ENCODE measurements at regions not wholly inside any gene's neighbourhood (a gene's known extent, or its start where the extent isn't known, plus 50 kb on each side); places are given as distances from the start of the nearest gene placed in this dataset.

DNA sequence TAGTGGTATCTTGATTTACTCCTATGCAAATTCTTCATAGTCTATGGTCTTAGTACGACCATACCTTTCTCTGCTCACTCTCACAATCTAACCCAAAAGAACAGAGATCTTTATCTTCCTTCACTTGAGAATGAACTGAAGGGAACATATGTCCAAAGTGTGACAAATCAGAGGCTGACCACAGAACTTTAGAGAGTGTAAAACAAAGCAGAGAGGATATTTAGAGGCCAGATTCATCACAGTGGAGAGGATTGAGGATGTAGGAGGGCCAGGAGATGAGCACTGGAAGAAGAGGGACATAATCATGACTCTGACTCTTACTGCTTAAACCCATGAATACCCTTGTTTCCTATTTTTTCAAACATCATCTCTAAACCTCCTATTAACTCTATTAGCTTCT is 935.3 kb upstream of the PHF14 start:
- no peaks in the 10 kb centered on the region for H3K79me2 ChIP-seq (ENCODE audit: low read depth)
- H3K36me3 Mint-ChIP-seq = no peaks in the 10 kb centered on the region
- DNase-seq (ENCODE audit: low spot score) = no peak
- H3K9me3 ChIP-seq (ENCODE audit: low read depth) = no peaks in the 10 kb centered on the region
- H3K9ac ChIP-seq = no peak overlapping the region
- H3K36me3 ChIP-seq = no peaks in the 10 kb centered on the region
- no peaks in the 10 kb centered on the region for H3K4me1 Mint-ChIP-seq
- no peaks in the 10 kb centered on the region for H3K27me3 Mint-ChIP-seq (ENCODE audit: insufficient read depth, low read depth)
- H3K27ac Mint-ChIP-seq = no peak overlapping the region
- H3K27ac ChIP-seq = no peak overlapping the region
- no peak overlapping the region for H3K4me3 ChIP-seq
- no peak overlapping the region for H3K4me2 ChIP-seq
- no peaks in the 10 kb centered on the region for H3K4me1 ChIP-seq
- no peaks in the 10 kb centered on the region for H4K20me1 ChIP-seq (ENCODE audit: low read depth)
- H3K9me3 Mint-ChIP-seq = no peaks in the 10 kb centered on the region
- no peak for TF ChIP-seq EZH2 (IDR thresholded peaks at IDR 0.05)
- no peak overlapping the region for H2AFZ ChIP-seq (replicated peaks)
- H3K27me3 ChIP-seq = no peaks in the 10 kb centered on the region
- H3K4me3 Mint-ChIP-seq = no peak overlapping the region
- no peaks in the 10 kb centered on the region for H3F3A ChIP-seq (ENCODE audit: low read depth)

DNA sequence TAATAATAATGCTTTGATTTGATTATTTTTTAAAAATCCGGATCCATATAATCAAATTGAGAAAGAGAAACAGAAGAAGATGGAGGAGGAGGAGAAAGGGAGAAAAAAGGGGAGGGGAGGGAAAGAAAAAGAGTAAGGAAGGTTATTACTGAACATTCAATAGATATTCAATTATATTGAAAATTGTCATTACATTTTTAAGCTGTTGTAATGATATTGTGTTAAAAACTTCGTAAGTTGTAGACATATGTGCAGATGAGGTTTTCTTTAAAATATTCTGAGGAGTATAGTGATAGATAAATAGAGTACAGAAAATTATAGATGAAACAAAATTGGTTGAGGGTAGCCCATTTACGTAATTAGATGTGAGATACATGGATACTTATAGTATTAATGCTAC is 933.0 kb upstream of the PHF14 start:
- no peak overlapping the region for H3K4me2 ChIP-seq
- no peak for TF ChIP-seq EZH2 (IDR thresholded peaks at IDR 0.05)
- TF ChIP-seq EZH2phosphoT487 (IDR thresholded peaks at IDR 0.05) = no peak
- TF ChIP-seq, protein P1, sequence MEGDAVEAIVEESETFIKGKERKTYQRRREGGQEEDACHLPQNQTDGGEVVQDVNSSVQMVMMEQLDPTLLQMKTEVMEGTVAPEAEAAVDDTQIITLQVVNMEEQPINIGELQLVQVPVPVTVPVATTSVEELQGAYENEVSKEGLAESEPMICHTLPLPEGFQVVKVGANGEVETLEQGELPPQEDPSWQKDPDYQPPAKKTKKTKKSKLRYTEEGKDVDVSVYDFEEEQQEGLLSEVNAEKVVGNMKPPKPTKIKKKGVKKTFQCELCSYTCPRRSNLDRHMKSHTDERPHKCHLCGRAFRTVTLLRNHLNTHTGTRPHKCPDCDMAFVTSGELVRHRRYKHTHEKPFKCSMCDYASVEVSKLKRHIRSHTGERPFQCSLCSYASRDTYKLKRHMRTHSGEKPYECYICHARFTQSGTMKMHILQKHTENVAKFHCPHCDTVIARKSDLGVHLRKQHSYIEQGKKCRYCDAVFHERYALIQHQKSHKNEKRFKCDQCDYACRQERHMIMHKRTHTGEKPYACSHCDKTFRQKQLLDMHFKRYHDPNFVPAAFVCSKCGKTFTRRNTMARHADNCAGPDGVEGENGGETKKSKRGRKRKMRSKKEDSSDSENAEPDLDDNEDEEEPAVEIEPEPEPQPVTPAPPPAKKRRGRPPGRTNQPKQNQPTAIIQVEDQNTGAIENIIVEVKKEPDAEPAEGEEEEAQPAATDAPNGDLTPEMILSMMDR (IDR thresholded peaks at IDR 0.05) = no peak
- no peak overlapping the region for H3K27ac Mint-ChIP-seq
- H2AFZ ChIP-seq (replicated peaks) = no peak overlapping the region
- H3K27ac ChIP-seq = no peak overlapping the region
- no peaks in the 10 kb centered on the region for H3K27me3 Mint-ChIP-seq (ENCODE audit: insufficient read depth, low read depth)
- H3K9me3 ChIP-seq (ENCODE audit: low read depth) = no peaks in the 10 kb centered on the region
- H3K9ac ChIP-seq = no peak overlapping the region
- H3K4me1 Mint-ChIP-seq = no peaks in the 10 kb centered on the region
- no peaks in the 10 kb centered on the region for H3F3A ChIP-seq (ENCODE audit: low read depth)
- H3K79me2 ChIP-seq (ENCODE audit: low read depth) = no peaks in the 10 kb centered on the region
- H3K4me3 ChIP-seq = no peak overlapping the region
- no peaks in the 10 kb centered on the region for H3K27me3 ChIP-seq
- H3K36me3 Mint-ChIP-seq = no peaks in the 10 kb centered on the region
- no peak overlapping the region for H3K4me3 Mint-ChIP-seq
- no peaks in the 10 kb centered on the region for H3K9me3 Mint-ChIP-seq
- no peaks in the 10 kb centered on the region for H4K20me1 ChIP-seq (ENCODE audit: low read depth)
- DNase-seq (ENCODE audit: low spot score) = no peak
- no peaks in the 10 kb centered on the region for H3K4me1 ChIP-seq
- H3K36me3 ChIP-seq = no peaks in the 10 kb centered on the region

DNA sequence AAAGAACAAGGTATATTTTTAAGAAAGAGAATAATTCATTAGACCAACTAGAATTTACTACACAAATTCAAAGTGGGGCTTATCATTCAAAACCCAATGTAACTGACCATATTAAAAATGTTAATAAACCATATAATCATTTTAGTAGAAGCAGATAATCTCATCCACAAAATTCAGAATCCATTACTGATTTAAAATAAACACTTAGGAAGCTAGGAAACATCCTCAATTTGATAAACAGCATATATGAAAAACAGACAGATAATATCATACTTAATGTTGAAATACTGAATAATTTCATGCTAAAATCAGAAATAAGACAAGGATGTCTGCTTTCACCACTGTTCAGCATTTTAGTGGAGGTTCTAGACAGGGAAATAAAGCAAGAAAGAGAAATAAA is 902.8 kb upstream of the PHF14 start:
- Histone ChIP-seq H2AFZ (replicated peaks) (no peak overlapping the region), H3K4me1 (no peaks in the 10 kb centered on the region), H3K79me2 (ENCODE audit: low read depth) (no peaks in the 10 kb centered on the region), H3K9ac (no peak overlapping the region), H3K27ac (no peak overlapping the region), H3K4me3 (no peak overlapping the region), H3F3A (ENCODE audit: low read depth) (no peaks in the 10 kb centered on the region), H3K36me3 (no peaks in the 10 kb centered on the region), H3K4me2 (no peak overlapping the region), H3K27me3 (no peaks in the 10 kb centered on the region), H3K9me3 (ENCODE audit: low read depth) (no peaks in the 10 kb centered on the region), H4K20me1 (ENCODE audit: low read depth) (no peaks in the 10 kb centered on the region)
- TF ChIP-seq, protein P1 (IDR thresholded peaks at IDR 0.05) = no peak
- TF ChIP-seq EZH2 (IDR thresholded peaks at IDR 0.05) (no peak), EZH2phosphoT487 (IDR thresholded peaks at IDR 0.05) (no peak)
- Mint-ChIP-seq H3K27ac (no peak overlapping the region), H3K4me1 (no peaks in the 10 kb centered on the region), H3K4me3 (no peak overlapping the region), H3K27me3 (ENCODE audit: insufficient read depth, low read depth) (no peaks in the 10 kb centered on the region), H3K36me3 (no peaks in the 10 kb centered on the region), H3K9me3 (no peaks in the 10 kb centered on the region)
- DNase-seq (ENCODE audit: low spot score) = no peak

DNA sequence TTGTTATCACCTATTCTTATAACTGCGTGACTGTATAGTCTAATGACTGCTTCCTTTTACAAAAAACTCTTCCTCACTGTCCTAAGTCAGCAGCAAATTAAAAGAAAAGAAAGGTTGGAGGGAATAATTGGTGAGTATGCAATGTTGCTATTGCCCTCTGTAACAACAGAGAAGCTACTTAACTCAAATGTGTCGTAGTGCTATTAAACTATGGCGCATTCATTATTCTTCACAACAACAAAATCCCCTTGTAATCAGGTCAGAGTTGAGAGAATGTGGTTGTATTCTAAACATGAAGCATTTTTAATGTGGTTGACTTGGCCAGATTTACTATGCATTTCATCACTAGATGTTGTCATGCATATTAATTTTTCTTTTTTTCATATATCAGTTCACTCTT is 897.8 kb upstream of the PHF14 start:
- Mint-ChIP-seq H3K27me3 (ENCODE audit: insufficient read depth, low read depth) (no peaks in the 10 kb centered on the region), H3K9me3 (no peaks in the 10 kb centered on the region), H3K27ac (no peak overlapping the region), H3K36me3 (no peaks in the 10 kb centered on the region), H3K4me3 (no peak overlapping the region), H3K4me1 (peaks cover 6% of the 10 kb centered on the region)
- Histone ChIP-seq H3K4me3 (no peak overlapping the region), H3K36me3 (no peaks in the 10 kb centered on the region), H3F3A (ENCODE audit: low read depth) (no peaks in the 10 kb centered on the region), H3K79me2 (ENCODE audit: low read depth) (no peaks in the 10 kb centered on the region), H2AFZ (replicated peaks) (no peak overlapping the region), H4K20me1 (ENCODE audit: low read depth) (no peaks in the 10 kb centered on the region), H3K27ac (no peak overlapping the region), H3K9me3 (ENCODE audit: low read depth) (no peaks in the 10 kb centered on the region), H3K9ac (no peak overlapping the region), H3K4me1 (peaks cover 5% of the 10 kb centered on the region), H3K4me2 (no peak overlapping the region), H3K27me3 (no peaks in the 10 kb centered on the region)
- DNase-seq (ENCODE audit: low spot score) = no peak
- TF ChIP-seq, protein P1 (IDR thresholded peaks at IDR 0.05) = no peak
- no peak for TF ChIP-seq EZH2phosphoT487 (IDR thresholded peaks at IDR 0.05)
- TF ChIP-seq EZH2 (IDR thresholded peaks at IDR 0.05) = no peak
